ENCODE measurements at regions not wholly inside any gene's neighbourhood (a gene's known extent, or its start where the extent isn't known, plus 50 kb on each side); places are given as distances from the start of the nearest gene placed in this dataset.

GRCh38 chr5:114952876-114953275 lies 216.8 kb downstream of the TRIM36 start:
- no peak overlapping the region for H2AFZ ChIP-seq (ENCODE audit: low read length)
- no peak overlapping the region for H3K27ac ChIP-seq (ENCODE audit: low read depth, low read length)
- POLR2A ChIA-PET (ENCODE audit: partially characterized antibody) = no interaction called here
- no peak overlapping the region for H2BK15ac ChIP-seq (ENCODE audit: low read length)
- H3K23ac ChIP-seq (ENCODE audit: insufficient read length) = no peak overlapping the region
- H3K4ac ChIP-seq (replicated peaks; ENCODE audit: insufficient read length, low read depth, low read length) = no peak overlapping the region
- H3K9me3 ChIP-seq (ENCODE audit: insufficient read depth in 2 of 2, low read depth in 1 of 2, low read length in 1 of 2) = no peaks in the 10 kb centered on the region; a peak in 1 of 4 replicates
- no peak overlapping the region for H4K5ac ChIP-seq (ENCODE audit: insufficient read length, low read depth, low read length)
- H2BK12ac ChIP-seq (ENCODE audit: low read depth, low read length) = no peak overlapping the region
- no peaks in the 10 kb centered on the region for H3K27me3 ChIP-seq (replicated peaks in 1 of 4; ENCODE audit: control insufficient read depth in 3 of 4, extremely low read depth in 1 of 4, insufficient read depth in 3 of 4, low read length in 3 of 4)
- H3K36me3 ChIP-seq (ENCODE audit: control insufficient read depth in 2 of 4, insufficient read depth in 4 of 4, low read length in 3 of 4) = no peaks in the 10 kb centered on the region
- FAIRE-seq (no peak), DNase-seq (ENCODE audit: low read depth in 1 of 2, low spot score in 2 of 2) (no peak)
- H2BK5ac ChIP-seq (ENCODE audit: low read depth, low read length) = no peak overlapping the region
- H4K91ac ChIP-seq (replicated peaks; ENCODE audit: insufficient read length, low read length) = no peak overlapping the region
- no peaks in the 10 kb centered on the region for H3K4me1 ChIP-seq (replicated peaks in 1 of 4; ENCODE audit: control insufficient read depth in 3 of 4, insufficient read depth in 4 of 4, low read length in 3 of 4)
- H3K56ac ChIP-seq (replicated peaks; ENCODE audit: insufficient read length, low read depth, low read length) = no peak overlapping the region
- CTCF ChIA-PET (ENCODE audit: partially characterized antibody) = no interaction called here
- H3K9ac ChIP-seq (replicated peaks in 1 of 4; ENCODE audit: extremely low read depth in 1 of 4, low read depth in 3 of 4, low read length in 3 of 4) = no peak overlapping the region
- WGBS, 2 experiments (ENCODE audit: extremely low coverage in 1 of 2, insufficient coverage in 1 of 2, insufficient read length in 1 of 2, insufficient replicate concordance in 2 of 2, low coverage in 1 of 2, low lambda C conversion rate in 2 of 2, missing lambda C conversion rate in 1 of 2) = 82% methylated on average over 5 of the region's 5 CpGs; no CpG with 5 or more reads in 1 of the 2 experiments
- H3K79me2 ChIP-seq (ENCODE audit: control insufficient read depth in 1 of 2, insufficient read depth in 2 of 2, low read length in 2 of 2) = no peaks in the 10 kb centered on the region
- H3K4me2 ChIP-seq (ENCODE audit: insufficient read depth in 1 of 2, low read depth in 2 of 2, low read length in 2 of 2) = no peak overlapping the region
- no peak overlapping the region for H3K18ac ChIP-seq (ENCODE audit: extremely low read depth, low read length)
- H2BK20ac ChIP-seq (ENCODE audit: low read length) = no peak overlapping the region
- no peak overlapping the region for H3K4me3 ChIP-seq (ENCODE audit: extremely low read depth in 1 of 4, insufficient read depth in 2 of 4, low read depth in 3 of 4, low read length in 4 of 4)
- H3K14ac ChIP-seq (ENCODE audit: insufficient read length) = no peak overlapping the region
- H3K79me1 ChIP-seq (ENCODE audit: low read depth, low read length) = no peaks in the 10 kb centered on the region
- no peak overlapping the region for H2AK5ac ChIP-seq (ENCODE audit: low read depth, low read length)
- no peak overlapping the region for H4K8ac ChIP-seq (ENCODE audit: extremely low read depth, insufficient read depth, low read length)
- no peaks in the 10 kb centered on the region for H3K23me2 ChIP-seq (ENCODE audit: low read depth, low read length)
- H2BK120ac ChIP-seq (replicated peaks; ENCODE audit: low read depth, low read length) = no peak overlapping the region
- no peaks in the 10 kb centered on the region for H4K20me1 ChIP-seq (replicated peaks in 1 of 2; ENCODE audit: control insufficient read depth in 1 of 2, insufficient read depth in 2 of 2, low read length in 2 of 2)
- TF ChIP-seq BCL11A (IDR thresholded peaks at IDR 0.05; ENCODE audit: low read depth in 2 of 2, low read length in 2 of 2) (no peak), RAD21 (IDR thresholded peaks at IDR 0.05 in 1 of 2, conservative IDR thresholded peaks at IDR 0.05 in 1 of 2; ENCODE audit: low read depth in 2 of 2, low read length in 2 of 2) (no peak), MAFK (IDR thresholded peaks at IDR 0.05; ENCODE audit: low read depth, low read length) (no peak), EP300 (IDR thresholded peaks at IDR 0.05; ENCODE audit: borderline replicate concordance in 1 of 2, low read depth in 2 of 2, low read length in 2 of 2) (no peak)

Data from H1 (cell line).